GM04504 (cell line): ENCODE measurements at regions not wholly inside any gene's neighbourhood (a gene's known extent, or its start where the extent isn't known, plus 50 kb on each side); places are given as distances from the start of the nearest gene placed in this dataset.
"Not testable (repeated sequence)": the region's sequence is repeated elsewhere in the genome, so short reads cannot be mapped to it uniquely, and the experiment has no call there.

ENCODE experiments used
- DNase-seq: peaks from one replicate; pipeline ENCODE4 v3.0.0-alpha.2; 2012; ENCODE audit warnings: low read depth

DNA sequence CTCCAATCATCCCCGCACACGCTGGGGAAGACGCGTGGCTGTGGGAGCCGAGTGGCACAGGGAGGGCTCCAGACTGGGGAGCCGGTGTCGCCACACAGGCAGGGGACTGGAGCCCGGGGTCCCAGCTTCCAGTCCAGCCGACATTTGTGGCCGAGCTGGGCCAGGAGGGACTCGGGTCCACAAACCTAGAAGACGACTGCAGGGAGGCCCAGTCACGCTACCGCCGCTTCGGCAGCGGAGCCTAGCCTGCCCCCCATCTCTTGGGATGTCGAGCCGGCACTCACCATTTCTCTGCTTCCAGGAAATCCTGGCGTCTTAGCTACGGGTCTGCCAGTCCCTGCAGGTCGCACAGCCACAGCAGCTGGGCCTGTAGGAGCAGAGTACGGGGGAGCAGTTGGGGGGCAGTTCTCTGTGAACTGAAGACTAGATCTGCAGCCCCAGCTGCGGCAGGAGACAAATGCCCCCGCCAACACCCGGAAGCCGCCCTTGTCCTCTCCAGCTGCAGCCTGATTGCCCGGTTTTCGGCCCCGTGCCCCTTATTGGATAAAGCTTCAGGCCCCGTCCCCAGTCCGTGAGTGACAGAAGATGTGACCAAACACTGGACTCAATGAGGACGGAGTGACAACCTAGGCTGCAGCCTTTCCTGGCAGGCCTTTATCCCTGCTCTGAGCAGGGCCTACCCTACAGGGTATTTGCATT lies 270.7 kb downstream of the ZNF33B start:
- DNase-seq, result peak; percentile 27

DNA sequence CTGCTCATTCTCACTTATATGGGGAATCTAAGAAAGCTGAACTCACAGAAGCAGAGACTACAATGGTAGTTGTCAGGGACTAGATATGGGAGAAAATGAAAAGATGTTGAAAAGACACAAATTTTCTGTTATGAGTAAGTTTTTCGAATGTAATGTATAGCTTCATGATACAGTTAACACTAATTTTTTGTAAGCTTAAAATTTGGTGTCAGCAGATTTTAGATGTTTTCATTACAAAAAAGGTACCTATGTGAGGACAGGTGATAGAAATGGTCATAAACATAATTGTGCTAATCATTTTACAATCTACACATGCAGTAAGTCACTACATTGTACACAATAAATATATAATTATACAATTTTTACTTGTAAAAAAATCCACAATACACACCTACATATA lies 286.6 kb downstream of the ZNF33B start:
- DNase-seq, result no peak

DNA sequence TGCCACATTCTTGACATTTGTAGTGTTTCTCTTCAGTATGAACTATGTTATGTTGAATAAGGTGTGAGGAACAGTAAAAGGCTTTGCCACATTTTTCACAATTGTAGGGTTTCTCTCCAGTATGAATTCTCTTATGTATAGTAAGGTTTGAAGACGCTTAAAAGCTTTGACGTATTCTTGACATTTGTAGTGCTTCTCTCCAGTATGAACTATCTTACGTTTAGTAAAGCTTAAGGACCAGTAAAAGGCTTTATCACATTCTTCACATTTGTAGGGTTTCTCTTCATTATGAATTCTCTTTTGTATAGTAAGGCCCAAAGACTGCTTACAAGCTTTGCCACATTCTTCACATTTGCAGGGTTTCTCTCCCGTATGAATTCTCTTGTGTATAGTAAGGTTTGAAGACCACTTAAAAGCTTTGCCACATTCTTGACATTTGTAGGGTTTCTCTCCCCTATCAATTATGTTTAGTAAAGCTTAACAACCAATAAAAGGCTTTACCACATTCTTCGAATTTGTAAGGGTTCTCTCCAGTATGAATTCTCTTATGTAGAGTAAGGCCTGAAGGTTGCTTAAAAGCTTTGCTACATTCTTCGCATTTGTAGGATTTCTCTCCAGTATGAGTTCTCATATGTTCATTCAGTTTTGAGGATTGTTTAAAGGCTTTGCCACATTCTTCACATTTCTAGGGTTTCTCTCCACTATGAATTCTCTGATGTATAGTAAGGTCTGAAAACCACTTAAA lies 301.6 kb downstream of the ZNF33B start:
- DNase-seq, result not testable (repeated sequence)

- DNase-seq, result not testable (repeated sequence)
Observed at GRCh38 chr10:42335653-42336296, 302.6 kb downstream of the ZNF33B start.

- no peak for DNase-seq
Observed at GRCh38 chr10:42304341-42304740, 334.0 kb downstream of the ZNF33B start.

- not testable (repeated sequence) for DNase-seq
Observed at GRCh38 chr10:42281896-42282295, 356.5 kb downstream of the ZNF33B start.

GRCh38 chr10:42269788-42270187 lies 368.6 kb downstream of the ZNF33B start:
- not testable (repeated sequence) for DNase-seq

DNA sequence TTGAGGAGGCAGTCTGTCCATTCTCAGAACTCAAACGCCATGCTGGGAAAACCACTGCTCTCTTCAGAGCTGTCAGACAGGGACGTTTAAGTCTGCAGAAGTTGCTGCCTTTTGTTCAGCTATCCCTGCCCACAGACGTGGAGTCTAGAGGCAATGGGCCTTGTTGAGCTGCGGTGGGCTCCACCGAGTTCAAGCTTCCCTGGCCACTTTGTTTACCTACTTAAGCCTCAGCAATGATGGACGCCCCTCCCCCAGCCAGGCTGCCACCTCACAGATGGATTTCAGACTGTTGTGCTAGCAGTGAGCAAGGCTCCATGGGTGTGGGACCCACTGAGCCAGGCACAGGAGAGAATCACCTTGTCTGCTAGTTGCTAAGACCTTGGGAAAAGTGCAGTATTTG lies 375.1 kb downstream of the ZNF33B start:
- not testable (repeated sequence) for DNase-seq

GRCh38 chr10:42243002-42243401 lies 395.4 kb downstream of the ZNF33B start:
- not testable (repeated sequence) for DNase-seq

DNA sequence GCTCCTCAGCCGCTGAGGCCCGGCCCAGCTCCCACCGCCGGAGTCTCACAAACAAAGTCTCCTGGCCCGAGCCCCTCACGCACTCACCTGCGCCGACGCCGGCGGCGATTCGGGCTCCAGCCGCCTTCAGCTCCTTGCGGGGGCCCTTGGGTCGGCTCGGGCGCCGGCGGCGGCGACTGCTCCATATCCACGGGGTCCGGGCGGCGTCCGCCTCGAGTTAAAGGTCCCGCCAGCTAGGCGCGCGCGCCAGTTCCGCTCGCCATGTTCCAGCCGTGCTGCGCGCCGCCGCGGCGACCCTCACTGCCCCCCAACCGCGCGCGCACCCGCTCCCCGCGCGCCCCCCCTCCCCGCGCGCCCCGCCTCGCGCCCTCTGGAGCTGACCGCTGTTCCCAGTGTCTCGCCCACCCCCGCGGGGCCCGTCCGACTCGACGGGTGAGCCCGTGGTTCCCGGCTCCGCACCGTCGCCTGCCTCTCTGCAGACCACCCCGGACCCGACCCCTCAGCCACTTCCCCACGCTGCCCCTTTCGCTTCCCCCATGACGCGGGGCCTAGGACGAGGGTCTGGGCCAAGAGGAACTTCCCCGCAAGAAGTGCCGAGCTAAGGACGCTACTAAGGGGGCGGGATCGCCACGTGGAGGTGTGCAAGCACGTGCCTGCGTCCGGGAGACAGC lies 396.1 kb downstream of the ZNF33B start:
- DNase-seq, result no peak

DNA sequence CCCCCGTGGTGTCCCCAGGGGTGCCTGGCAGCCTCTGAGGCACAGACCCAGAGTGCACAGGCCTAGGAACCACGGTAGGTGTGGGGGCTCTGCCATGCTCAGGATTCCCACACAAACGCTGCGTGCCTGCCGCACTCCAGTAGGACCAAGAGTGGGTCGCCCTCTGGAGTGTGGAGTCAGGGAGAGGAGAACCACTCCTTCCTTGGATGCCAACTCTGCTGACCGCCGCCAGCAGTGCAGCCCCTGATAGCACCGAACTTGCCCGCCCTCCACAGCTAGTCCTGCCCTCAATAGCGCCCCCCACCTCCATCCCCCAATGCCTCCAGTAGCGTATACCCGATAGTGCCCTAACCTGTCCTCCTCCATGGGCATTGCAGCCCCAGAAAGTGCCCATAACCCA lies 402.0 kb downstream of the ZNF33B start:
- not testable (repeated sequence) for DNase-seq

GRCh38 chr10:42235736-42236135 lies 402.6 kb downstream of the ZNF33B start:
- not testable (repeated sequence) for DNase-seq

DNA sequence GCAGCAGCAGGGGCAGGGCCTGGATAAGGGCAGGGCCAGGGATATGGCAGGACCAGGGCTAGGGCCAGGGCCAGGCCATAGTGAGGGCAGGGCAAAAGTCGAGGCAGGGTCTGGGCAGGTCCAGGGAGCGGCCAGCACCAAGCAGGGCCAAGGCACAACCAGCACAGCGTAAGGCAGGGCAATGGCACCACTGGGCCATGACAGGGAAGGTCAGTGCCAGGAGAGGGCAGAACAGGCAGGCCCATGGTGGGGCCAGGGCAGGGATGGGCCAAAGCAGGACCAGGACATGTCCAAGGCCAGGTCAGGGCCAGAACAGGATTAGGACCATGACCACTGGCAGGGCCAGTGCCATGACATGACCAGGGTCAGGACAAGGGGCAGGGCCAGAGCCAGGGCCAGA lies 403.1 kb downstream of the ZNF33B start:
- DNase-seq, result not testable (repeated sequence)

DNA sequence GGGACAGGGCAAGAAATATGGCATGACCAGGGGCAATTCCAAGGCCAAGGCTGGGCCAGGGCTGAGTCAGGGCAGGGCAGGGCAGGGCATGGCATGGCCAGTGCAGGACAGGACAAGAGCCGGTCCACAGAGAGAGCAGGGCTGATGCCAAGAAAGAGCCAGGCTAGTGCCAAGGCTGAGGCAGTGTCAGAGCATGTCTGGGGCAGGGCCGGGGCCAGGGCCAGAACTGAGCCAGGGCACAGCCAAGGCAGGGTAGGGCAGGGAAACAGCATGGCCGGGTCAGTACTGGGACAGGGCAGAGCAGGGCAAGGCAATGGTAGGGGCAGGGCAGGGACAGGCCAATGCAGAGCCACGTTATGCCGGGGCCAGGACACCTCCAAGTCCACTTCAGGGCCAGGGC lies 403.9 kb downstream of the ZNF33B start:
- DNase-seq, result not testable (repeated sequence)

DNA sequence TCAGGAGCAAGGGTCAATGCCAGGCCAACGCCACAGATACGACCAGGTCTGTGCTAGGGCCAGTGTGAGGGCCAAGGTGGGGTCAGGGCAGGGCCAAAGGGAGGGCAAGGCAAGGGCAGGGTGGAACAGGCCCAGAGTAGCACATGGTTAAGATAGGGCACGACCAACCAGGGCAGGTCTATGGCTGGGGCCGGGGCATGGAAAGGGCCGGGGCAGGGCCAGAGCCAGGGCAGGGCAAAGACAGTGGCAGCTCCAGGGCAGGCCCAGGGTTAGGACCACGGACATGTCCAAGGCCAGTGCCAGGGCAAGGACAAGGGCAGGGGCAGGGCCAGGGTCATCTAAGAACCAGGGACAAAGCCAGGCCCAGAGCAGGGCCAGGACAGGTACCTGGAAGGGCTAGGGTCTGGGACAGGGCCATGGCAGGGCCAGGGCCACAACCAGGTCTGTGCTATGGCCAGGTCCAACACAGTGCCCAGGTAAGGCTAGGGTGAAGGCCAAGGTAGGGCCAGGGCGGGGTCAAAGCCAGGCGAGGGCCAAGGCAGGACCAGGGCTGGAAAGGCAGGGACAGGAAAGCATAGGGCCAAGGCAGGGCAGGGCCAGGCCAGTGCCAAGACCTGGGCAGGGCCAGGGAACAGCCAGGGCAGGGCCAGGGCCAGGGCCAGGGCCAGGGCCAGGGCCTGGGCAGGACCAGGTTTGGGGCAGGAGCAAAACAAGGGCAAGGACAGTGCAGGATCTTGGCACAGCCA lies 404.7 kb downstream of the ZNF33B start:
- not testable (repeated sequence) for DNase-seq

- DNase-seq, result not testable (repeated sequence)
Observed at GRCh38 chr10:42232955-42233354, 405.4 kb downstream of the ZNF33B start.

DNA sequence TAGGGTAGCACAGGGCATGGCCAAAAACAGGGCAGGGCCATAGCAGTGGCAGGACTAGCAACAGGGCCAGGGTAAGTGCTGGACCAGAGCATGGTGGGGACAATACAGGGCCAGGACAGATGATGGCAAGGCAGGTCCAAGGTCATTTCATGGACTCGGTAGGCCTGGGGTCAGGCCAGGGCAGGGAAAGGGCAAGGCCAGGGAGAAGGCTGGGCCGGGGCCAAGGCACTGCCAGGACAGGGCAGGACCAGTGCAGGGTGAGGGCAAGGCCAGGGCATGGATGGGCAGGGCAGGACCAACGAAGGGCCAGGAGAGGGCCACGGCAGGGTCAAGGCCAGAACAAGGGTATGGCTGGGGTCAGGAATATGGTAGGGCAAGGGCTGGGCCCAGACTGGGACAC lies 407.6 kb downstream of the ZNF33B start:
- DNase-seq, result not testable (repeated sequence)

DNA sequence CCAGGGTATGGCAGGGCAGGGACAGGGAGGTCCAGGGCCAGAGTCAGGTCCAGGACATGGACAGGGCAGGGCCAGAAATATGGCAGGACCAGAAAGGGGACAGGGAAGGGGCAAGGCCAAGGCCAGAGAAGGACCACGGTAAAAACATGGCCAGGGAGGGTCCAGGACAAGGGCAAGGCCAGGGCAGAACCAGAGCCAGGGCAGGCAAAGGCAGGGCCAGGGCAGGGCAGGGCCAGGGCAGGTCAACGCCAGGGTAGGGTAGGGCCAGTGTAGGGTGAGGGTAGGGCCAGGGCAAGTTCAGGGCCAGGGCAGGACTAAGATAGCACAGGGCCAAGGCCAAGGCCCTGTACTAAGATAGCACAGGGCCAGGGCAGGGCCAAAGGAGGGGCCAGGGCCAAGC lies 408.3 kb downstream of the ZNF33B start:
- DNase-seq, result not testable (repeated sequence)

DNA sequence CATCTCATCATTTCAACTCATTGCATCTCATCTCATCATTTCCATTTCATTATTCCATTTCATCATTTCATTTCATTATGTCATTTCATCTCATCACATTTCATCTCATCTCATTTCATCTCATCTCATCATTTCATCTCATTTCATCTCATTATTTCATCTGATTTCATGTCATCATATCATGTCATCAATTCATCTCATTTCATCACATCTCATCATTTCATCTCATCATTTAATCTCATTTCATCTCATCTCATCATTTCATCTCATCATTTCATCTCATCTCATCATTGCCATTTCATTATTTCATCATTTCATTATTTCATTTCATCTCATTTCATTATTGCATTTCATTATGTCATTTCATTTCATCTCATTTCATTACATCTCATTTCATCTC lies 410.5 kb downstream of the ZNF33B start:
- DNase-seq, result not testable (repeated sequence)

DNA sequence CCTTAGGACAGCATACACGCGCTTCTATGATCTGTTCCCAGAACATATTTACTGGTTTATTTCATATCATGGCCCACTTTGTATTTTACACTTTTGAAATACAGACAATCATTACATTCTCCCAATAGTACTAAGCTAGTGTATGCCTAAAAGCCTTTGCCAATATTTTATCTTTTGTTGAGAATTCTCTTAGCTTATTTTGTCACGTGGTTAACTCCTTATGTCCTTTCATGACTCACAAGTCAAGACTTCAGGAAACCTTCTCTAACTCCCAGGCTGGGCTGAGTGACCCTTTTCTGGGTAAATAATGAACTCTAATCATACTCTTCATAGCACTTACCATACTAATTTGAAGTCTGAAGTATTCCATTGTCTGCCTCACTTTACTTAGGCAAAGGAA lies 444.8 kb downstream of the ZNF33B start:
- not testable (repeated sequence) for DNase-seq

DNA sequence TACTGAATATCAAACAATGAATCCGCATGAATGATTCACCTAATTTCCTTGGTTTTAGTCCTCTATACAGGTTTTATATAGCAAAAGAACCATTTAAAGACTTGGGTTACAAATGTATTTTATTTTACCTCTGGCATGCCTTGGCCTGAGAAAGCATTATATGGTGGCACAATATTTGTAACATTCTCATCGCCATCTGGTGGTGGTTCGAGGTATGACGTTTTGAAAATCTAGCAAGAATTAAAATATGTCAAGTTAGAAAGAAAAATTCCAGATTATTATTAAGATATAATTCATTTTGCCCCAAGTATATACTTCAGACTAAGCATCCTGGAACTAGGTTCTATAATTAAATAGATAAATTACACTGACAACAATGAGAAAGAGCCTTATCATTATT lies 445.9 kb downstream of the ZNF33B start:
- DNase-seq, result not testable (repeated sequence)
